Mesodermal cell (in vitro differentiated cells): ENCODE measurements at regions not wholly inside any gene's neighbourhood (a gene's known extent, or its start where the extent isn't known, plus 50 kb on each side); places are given as distances from the start of the nearest gene placed in this dataset.
"Not testable (repeated sequence)": the region's sequence is repeated elsewhere in the genome, so short reads cannot be mapped to it uniquely, and the experiment has no call there.

Source experiments
- H3K27ac ChIP-seq: 2 replicates; pipeline ENCODE4 v1.7.0; 2013; ENCODE audit warnings: mild to moderate bottlenecking, low read depth, low read length, moderate library complexity; ENCODE audit not compliant: severe bottlenecking
- H3K36me3 ChIP-seq: 2 replicates; pipeline ENCODE4 v1.7.1; 2013; ENCODE audit warnings: mild to moderate bottlenecking, low read length, moderate library complexity; ENCODE audit not compliant: control insufficient read depth, insufficient read depth
- H3K4me1 ChIP-seq: one replicate; pipeline ENCODE4 v1.7.1; 2013; ENCODE audit warnings: mild to moderate bottlenecking, low read length; ENCODE audit not compliant: insufficient read depth, control insufficient read depth, poor library complexity, severe bottlenecking
- H3K4me3 ChIP-seq: 2 replicates; pipeline ENCODE4 v1.7.0; 2013; ENCODE audit warnings: low read length, control low read depth, mild to moderate bottlenecking; ENCODE audit not compliant: insufficient read depth, poor library complexity, severe bottlenecking; ENCODE audit errors: extremely low read depth
- H3K9me3 ChIP-seq: 2 replicates; pipeline ENCODE4 v1.7.1; 2013; ENCODE audit warnings: mild to moderate bottlenecking, low read length, moderate library complexity; ENCODE audit not compliant: control insufficient read depth
- WGBS, 2 experiments: methylation state at CpG; one replicate each; pipeline ENCODE4 v1.1.5; 2013; ENCODE audit warnings: missing lambda C conversion rate in 2 of 2; ENCODE audit not compliant: insufficient coverage in 2 of 2; 5-methylcytosine and 5-hydroxymethylcytosine counted together

DNA sequence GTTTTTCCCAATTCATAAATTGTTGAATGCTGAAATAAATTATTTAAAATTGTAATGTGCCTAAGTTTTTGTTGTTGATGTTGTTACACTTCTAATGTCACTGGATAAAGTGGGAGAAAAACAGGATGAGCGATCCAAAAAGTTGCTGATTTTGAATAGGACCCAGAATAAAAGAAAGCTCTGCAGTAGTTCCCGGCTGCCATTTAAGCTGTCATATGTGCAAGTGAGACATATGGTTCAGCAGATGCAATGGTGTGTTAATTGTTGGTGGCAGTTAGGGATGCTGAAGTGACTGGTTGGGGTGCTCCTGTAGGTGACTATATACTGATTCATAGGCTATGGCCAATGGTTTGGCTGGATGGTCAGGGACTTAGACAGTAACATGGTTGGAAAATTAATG, 1517.4 kb upstream of the LRRTM3 start:
- WGBS, 2 experiments = 69 to 89% methylated on average over 1 to 2 of the region's 2 CpGs
- Histone ChIP-seq H3K9me3 (no peaks in the 10 kb centered on the region), H3K36me3 (no peaks in the 10 kb centered on the region), H3K27ac (no peak overlapping the region), H3K4me3 (no peak overlapping the region), H3K4me1 (no peaks in the 10 kb centered on the region)

DNA sequence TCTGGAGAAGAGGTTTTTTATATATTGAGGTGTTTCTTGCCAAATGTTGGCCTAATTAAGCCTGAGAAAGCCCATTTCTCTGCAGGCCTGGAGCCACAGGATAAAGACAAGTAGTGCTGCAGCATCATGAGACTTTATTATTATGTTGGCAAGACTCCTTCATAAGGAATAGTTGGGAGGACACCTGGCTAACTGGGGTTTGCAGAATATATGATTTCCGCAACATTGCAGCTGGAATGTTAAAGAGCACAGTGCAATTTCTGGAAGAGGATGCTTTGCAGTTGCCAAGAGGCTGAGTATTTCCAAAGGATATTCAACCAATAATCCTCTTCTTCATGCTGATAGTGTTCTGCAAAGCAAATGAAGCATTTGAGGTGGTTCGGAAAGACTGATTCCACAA, 1512.8 kb upstream of the LRRTM3 start:
- H3K9me3 ChIP-seq = peaks cover 4% of the 10 kb centered on the region
- 100% methylated on average over 2 of the region's 2 CpGs for WGBS, 2 experiments
- H3K36me3 ChIP-seq = no peaks in the 10 kb centered on the region
- H3K4me1 ChIP-seq = no peaks in the 10 kb centered on the region
- H3K27ac ChIP-seq = no peak overlapping the region
- no peak overlapping the region for H3K4me3 ChIP-seq

GRCh38 chr10:65415318-65415717, 1510.5 kb upstream of the LRRTM3 start:
- Histone ChIP-seq H3K36me3 (no peaks in the 10 kb centered on the region), H3K27ac (no peak overlapping the region), H3K9me3 (peaks cover 4% of the 10 kb centered on the region), H3K4me1 (peaks cover 4% of the 10 kb centered on the region), H3K4me3 (no peak overlapping the region)

GRCh38 chr10:65416094-65416493, 1509.7 kb upstream of the LRRTM3 start:
- peaks cover 4% of the 10 kb centered on the region for H3K9me3 ChIP-seq
- H3K36me3 ChIP-seq = no peaks in the 10 kb centered on the region
- H3K4me1 ChIP-seq = peaks cover 4% of the 10 kb centered on the region
- 71% methylated on average over 1 of the region's 1 CpG; no CpG with 5 or more reads in 1 of the 2 experiments for WGBS, 2 experiments
- H3K4me3 ChIP-seq = no peak overlapping the region
- no peak overlapping the region for H3K27ac ChIP-seq

GRCh38 chr10:65419629-65420028, 1506.2 kb upstream of the LRRTM3 start:
- WGBS, 2 experiments = no CpG with 5 or more reads among the region's 2 CpGs
- Histone ChIP-seq H3K4me3 (no peak overlapping the region), H3K27ac (no peak overlapping the region)

DNA sequence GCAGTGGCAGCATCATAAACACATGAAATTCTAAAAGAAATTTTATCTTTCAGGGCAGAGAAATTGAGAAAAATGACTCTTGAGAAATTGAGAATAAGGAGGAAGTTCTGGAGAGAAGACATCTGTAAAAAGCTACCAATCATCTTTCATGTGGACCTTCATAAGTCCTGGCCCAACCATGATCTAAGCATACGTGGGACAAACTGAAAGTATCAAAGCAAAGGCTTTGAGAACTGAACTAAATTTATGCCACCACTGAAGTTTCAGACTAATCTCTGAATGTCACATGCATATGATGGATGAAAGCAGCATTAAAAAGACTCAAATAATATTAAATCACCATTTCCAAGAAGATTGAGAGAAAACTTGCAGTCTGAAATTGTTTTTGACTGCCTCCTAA, 1502.8 kb upstream of the LRRTM3 start:
- Histone ChIP-seq H3K4me3 (no peak overlapping the region), H3K36me3 (no peaks in the 10 kb centered on the region), H3K27ac (no peak overlapping the region), H3K9me3 (no peaks in the 10 kb centered on the region), H3K4me1 (peaks cover 4% of the 10 kb centered on the region)
- 83 to 100% methylated on average over 1 of the region's 1 CpG for WGBS, 2 experiments

More at GRCh38 chr10:65419629-65420028, 1506.2 kb upstream of the LRRTM3 start:
- H3K4me1 ChIP-seq = peaks cover 4% of the 10 kb centered on the region
- no peaks in the 10 kb centered on the region for H3K36me3 ChIP-seq
- H3K9me3 ChIP-seq = peaks cover 4% of the 10 kb centered on the region

- H3K4me1 ChIP-seq, H3K4me3 ChIP-seq, H3K27ac ChIP-seq, H3K9me3 ChIP-seq, H3K36me3 ChIP-seq: not testable (repeated sequence)
- WGBS, 2 experiments = 93 to 97% methylated on average over 18 to 21 of the region's 30 CpGs
Measured at GRCh38 chr10:65429381-65429780, 1496.5 kb upstream of the LRRTM3 start.

GRCh38 chr10:65430979-65431378, 1494.9 kb upstream of the LRRTM3 start:
- Histone ChIP-seq H3K4me3 (no peak overlapping the region), H3K9me3 (no peaks in the 10 kb centered on the region), H3K27ac (no peak overlapping the region), H3K36me3 (no peaks in the 10 kb centered on the region), H3K4me1 (no peaks in the 10 kb centered on the region)
- 67 to 86% methylated on average over 1 to 2 of the region's 2 CpGs for WGBS, 2 experiments

- Histone ChIP-seq H3K9me3 (no peaks in the 10 kb centered on the region), H3K36me3 (no peaks in the 10 kb centered on the region), H3K27ac (no peak overlapping the region), H3K4me3 (no peak overlapping the region), H3K4me1 (no peaks in the 10 kb centered on the region)
Measured at GRCh38 chr10:65470986-65471385, 1454.8 kb upstream of the LRRTM3 start.

- H3K4me3 ChIP-seq = no peak overlapping the region
- no peaks in the 10 kb centered on the region for H3K9me3 ChIP-seq
- WGBS, 2 experiments = 91 to 96% methylated on average over 1 of the region's 2 CpGs
- no peak overlapping the region for H3K27ac ChIP-seq
- H3K36me3 ChIP-seq = no peaks in the 10 kb centered on the region
- no peaks in the 10 kb centered on the region for H3K4me1 ChIP-seq
Measured at GRCh38 chr10:65482848-65483247, 1443.0 kb upstream of the LRRTM3 start.

GRCh38 chr10:65491799-65492198, 1434.0 kb upstream of the LRRTM3 start:
- Histone ChIP-seq H3K36me3 (no peaks in the 10 kb centered on the region), H3K9me3 (no peaks in the 10 kb centered on the region), H3K4me1 (no peaks in the 10 kb centered on the region)

DNA sequence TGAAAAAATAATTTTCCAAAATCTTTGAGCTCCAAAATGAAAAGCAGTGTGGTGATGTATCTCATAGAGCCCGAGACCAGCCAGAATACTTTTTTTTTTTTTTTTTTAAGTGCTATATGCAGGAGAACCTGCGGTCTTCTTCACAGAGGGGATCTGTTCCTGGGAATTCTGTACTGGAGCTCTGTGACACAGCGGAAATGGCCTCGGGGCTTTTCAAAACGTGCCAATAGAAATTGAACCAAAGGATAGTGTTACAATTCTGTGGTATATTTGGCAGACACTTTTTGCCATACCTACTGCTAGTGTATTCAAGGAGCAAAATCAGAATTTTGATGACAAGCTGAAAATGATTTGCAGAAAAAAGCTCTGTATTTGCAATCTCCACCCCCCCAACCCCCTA, 1429.3 kb upstream of the LRRTM3 start:
- no peak overlapping the region for H3K27ac ChIP-seq
- no peaks in the 10 kb centered on the region for H3K36me3 ChIP-seq
- WGBS, 2 experiments = 84% methylated on average over 4 of the region's 5 CpGs; no CpG with 5 or more reads in 1 of the 2 experiments
- H3K4me3 ChIP-seq = no peak overlapping the region
- no peaks in the 10 kb centered on the region for H3K9me3 ChIP-seq
- H3K4me1 ChIP-seq = no peaks in the 10 kb centered on the region

More at GRCh38 chr10:65491799-65492198, 1434.0 kb upstream of the LRRTM3 start:
- Histone ChIP-seq H3K27ac (no peak overlapping the region), H3K4me3 (no peak overlapping the region)
